HL-60 (cell line): ENCODE measurements at regions not wholly inside any gene's neighbourhood (a gene's known extent, or its start where the extent isn't known, plus 50 kb on each side); places are given as distances from the start of the nearest gene placed in this dataset.
"Not testable (repeated sequence)": the region's sequence is repeated elsewhere in the genome, so short reads cannot be mapped to it uniquely, and the experiment has no call there.

Source experiments
- DNase-seq, 2 experiments: peaks; one replicate each; pipeline ENCODE4 v3.0.0-alpha.2; 2010 to 2020; ENCODE audit warnings: low read depth in 1 of 2, low spot score in 1 of 2
- H3K27ac ChIP-seq: fragments of 250-450 bp; sonication (Bioruptor Pico); replicated peaks from 2 replicates; pipeline ENCODE4 v1.5.1; 2020; ENCODE audit warnings: mild to moderate bottlenecking, moderate library complexity
- H3K27me3 ChIP-seq: fragments of 250-450 bp; sonication (Bioruptor Pico); 2 replicates; pipeline ENCODE4 v1.5.1; 2021; ENCODE audit warnings: mild to moderate bottlenecking, moderate library complexity; ENCODE audit not compliant: insufficient read depth, poor library complexity, severe bottlenecking
- H3K4me3 ChIP-seq: replicated peaks from 2 replicates; pipeline ENCODE4 v1.5.1; 2011; ENCODE audit warnings: mild to moderate bottlenecking, control low read depth, low read length; ENCODE audit not compliant: insufficient read depth
- CTCF ChIP-seq: IDR thresholded peaks from one replicate; pipeline ENCODE4 v1.5.1; 2011; ENCODE audit warnings: low read length, control low read depth, inconsistent platforms; ENCODE audit not compliant: insufficient read depth
- GABPA ChIP-seq: IDR thresholded peaks from 2 replicates; pipeline ENCODE4 v1.6.1; 2012; ENCODE audit warnings: low read depth
- POLR2AphosphoS5 ChIP-seq: IDR thresholded peaks from 2 replicates; pipeline ENCODE4 v1.6.1; 2012; ENCODE audit warnings: low read depth
- REST ChIP-seq: IDR thresholded peaks from 2 replicates; pipeline ENCODE4 v1.6.1; 2012; ENCODE audit warnings: low read depth; ENCODE audit not compliant: insufficient replicate concordance
- SPI1 ChIP-seq: IDR thresholded peaks from 2 replicates; pipeline ENCODE4 v1.6.1; 2012; ENCODE audit warnings: low read depth, mild to moderate bottlenecking, borderline replicate concordance

- TF ChIP-seq POLR2AphosphoS5 (no peak), GABPA (no peak), SPI1 (no peak), REST (no peak), CTCF (no peak)
Measured at GRCh38 chr6:140379919-140380318, 1005.5 kb upstream of the CITED2 start.

GRCh38 chr6:140376209-140376608 lies 1001.8 kb upstream of the CITED2 start:
- no peak overlapping the region for H3K27ac ChIP-seq
- H3K4me3 ChIP-seq, result no peak overlapping the region
- no peak for DNase-seq
- no peaks in the 10 kb centered on the region for H3K27me3 ChIP-seq
- TF ChIP-seq GABPA, result no peak

More at GRCh38 chr6:140379919-140380318, 1005.5 kb upstream of the CITED2 start:
- no peak for DNase-seq
- Histone ChIP-seq H3K27me3 (no peaks in the 10 kb centered on the region), H3K4me3 (no peak overlapping the region), H3K27ac (no peak overlapping the region)

GRCh38 chr6:140373728-140374127 lies 999.3 kb upstream of the CITED2 start:
- not testable (repeated sequence) for DNase-seq, H3K4me3 ChIP-seq, H3K27me3 ChIP-seq, H3K27ac ChIP-seq

- TF ChIP-seq REST (no peak), SPI1 (no peak), CTCF (no peak)
- Histone ChIP-seq H3K27ac (no peak overlapping the region), H3K27me3 (no peaks in the 10 kb centered on the region), H3K4me3 (no peak overlapping the region)
- no peak for DNase-seq
Measured at GRCh38 chr6:140372064-140372463, 997.6 kb upstream of the CITED2 start.

GRCh38 chr6:140370976-140371870 lies 996.8 kb upstream of the CITED2 start:
- Histone ChIP-seq H3K27me3 (no peaks in the 10 kb centered on the region), H3K4me3 (no peak overlapping the region), H3K27ac (no peak overlapping the region)
- DNase-seq, result no peak
- no peak for TF ChIP-seq REST
